ENCODE measurements at regions not wholly inside any gene's neighbourhood (a gene's known extent, or its start where the extent isn't known, plus 50 kb on each side); places are given as distances from the start of the nearest gene placed in this dataset.

GRCh38 chr17:72249441-72249840 lies 128.6 kb downstream of the SOX9 start:
- DNase-seq (ENCODE audit: low spot score) = no peak
- intact Hi-C loops (cut with DNase I) = no loop called here

- intact Hi-C loops (cut with DNase I) = no loop called here
- no peak for DNase-seq (ENCODE audit: low spot score)
These were observed 129.4 kb downstream of the SOX9 start for GRCh38 chr17:72250206-72250605.

GRCh38 chr17:72253597-72253996 lies 132.8 kb downstream of the SOX9 start:
- intact Hi-C loops (cut with DNase I) = no loop called here
- DNase-seq (ENCODE audit: low spot score) = no peak

GRCh38 chr17:72254808-72255449 lies 134.1 kb downstream of the SOX9 start:
- intact Hi-C loops (cut with DNase I) = no loop called here
- DNase-seq (ENCODE audit: low spot score) = no peak

- intact Hi-C loops (cut with DNase I) = no loop called here
- DNase-seq (ENCODE audit: low spot score) = no peak
These were observed 134.7 kb downstream of the SOX9 start for GRCh38 chr17:72255481-72255880.

- no peak for DNase-seq (ENCODE audit: low spot score)
- intact Hi-C loops (cut with DNase I) = no loop called here
These were observed 137.9 kb downstream of the SOX9 start for GRCh38 chr17:72258711-72259110.

- no peak for DNase-seq (ENCODE audit: low spot score)
- intact Hi-C loops (cut with DNase I) = no loop called here
These were observed 139.1 kb downstream of the SOX9 start for GRCh38 chr17:72259922-72260321.

GRCh38 chr17:72262766-72263165 lies 141.9 kb downstream of the SOX9 start:
- no peak for DNase-seq (ENCODE audit: low spot score)
- intact Hi-C loops (cut with DNase I) = no loop called here

- DNase-seq (ENCODE audit: low spot score) = no peak
- intact Hi-C loops (cut with DNase I) = no loop called here
These were observed 144.0 kb downstream of the SOX9 start for GRCh38 chr17:72264682-72265405.

GRCh38 chr17:72266112-72266775 lies 145.4 kb downstream of the SOX9 start:
- intact Hi-C loops (cut with DNase I) = no loop called here
- no peak for DNase-seq (ENCODE audit: low spot score)

- DNase-seq (ENCODE audit: low spot score) = no peak
- intact Hi-C loops (cut with DNase I) = no loop called here
These were observed 146.8 kb downstream of the SOX9 start for GRCh38 chr17:72267601-72268000.

- intact Hi-C loops (cut with DNase I) = no loop called here
- no peak for DNase-seq (ENCODE audit: low spot score)
These were observed 147.6 kb downstream of the SOX9 start for GRCh38 chr17:72268431-72268830.

- DNase-seq (ENCODE audit: low spot score) = peak; percentile 93
- intact Hi-C loops (cut with DNase I) = no loop called here
These were observed 149.6 kb downstream of the SOX9 start for GRCh38 chr17:72270273-72270924.

- DNase-seq (ENCODE audit: low spot score) = no peak
- intact Hi-C loops (cut with DNase I) = no loop called here
These were observed 150.8 kb downstream of the SOX9 start for GRCh38 chr17:72271603-72272002.

GRCh38 chr17:72273289-72274056 lies 152.7 kb downstream of the SOX9 start:
- intact Hi-C loops (cut with DNase I) = no loop called here
- DNase-seq (ENCODE audit: low spot score) = no peak

- no peak for DNase-seq (ENCODE audit: low spot score)
- intact Hi-C loops (cut with DNase I) = no loop called here
These were observed 153.8 kb downstream of the SOX9 start for GRCh38 chr17:72274614-72275013.

GRCh38 chr17:72280881-72281280 lies 160.1 kb downstream of the SOX9 start:
- no peak for DNase-seq (ENCODE audit: low spot score)
- intact Hi-C loops (cut with DNase I) = no loop called here

- intact Hi-C loops (cut with DNase I) = no loop called here
- no peak for DNase-seq (ENCODE audit: low spot score)
These were observed 161.7 kb downstream of the SOX9 start for GRCh38 chr17:72282439-72283029.

GRCh38 chr17:72284806-72285205 lies 164.0 kb downstream of the SOX9 start:
- DNase-seq (ENCODE audit: low spot score) = no peak
- intact Hi-C loops (cut with DNase I) = no loop called here

All from posterior vena cava (tissue), 2 donors.